Fibroblast of villous mesenchyme (primary cell): ENCODE measurements at regions not wholly inside any gene's neighbourhood (a gene's known extent, or its start where the extent isn't known, plus 50 kb on each side); places are given as distances from the start of the nearest gene placed in this dataset.

Experiments
- DNase-seq: peaks from one replicate; pipeline ENCODE4 v3.0.0-alpha.2; 2010; ENCODE audit warnings: low read depth
- H3K4me3 ChIP-seq: 2 replicates; pipeline ENCODE4 v1.5.1; 2011; ENCODE audit warnings: low read depth, mild to moderate bottlenecking, low read length
- TF ChIP-seq, protein P1 (sequence below): IDR thresholded peaks from 2 replicates; pipeline ENCODE4 v1.5.1; 2012; ENCODE audit warnings: low read depth, mild to moderate bottlenecking, low read length; ENCODE audit not compliant: insufficient read depth

DNA sequence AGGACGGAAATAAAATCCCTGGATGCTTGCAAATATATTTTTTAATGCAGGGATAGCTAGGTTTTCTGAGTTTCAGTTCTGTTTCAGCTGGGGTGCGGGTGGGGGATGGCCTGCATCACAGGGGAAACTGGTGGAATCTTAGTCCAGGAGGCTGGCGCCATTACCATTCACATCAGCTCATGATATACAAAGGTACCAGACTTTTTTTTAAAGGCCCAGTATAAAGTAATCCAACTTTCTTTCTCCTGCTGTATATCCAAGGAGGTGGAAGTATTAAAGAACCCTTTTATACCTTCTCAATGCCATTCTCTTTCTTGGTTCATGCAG lies 343.8 kb downstream of the KCNRG start:
- no peak for DNase-seq
- TF ChIP-seq, protein P1, sequence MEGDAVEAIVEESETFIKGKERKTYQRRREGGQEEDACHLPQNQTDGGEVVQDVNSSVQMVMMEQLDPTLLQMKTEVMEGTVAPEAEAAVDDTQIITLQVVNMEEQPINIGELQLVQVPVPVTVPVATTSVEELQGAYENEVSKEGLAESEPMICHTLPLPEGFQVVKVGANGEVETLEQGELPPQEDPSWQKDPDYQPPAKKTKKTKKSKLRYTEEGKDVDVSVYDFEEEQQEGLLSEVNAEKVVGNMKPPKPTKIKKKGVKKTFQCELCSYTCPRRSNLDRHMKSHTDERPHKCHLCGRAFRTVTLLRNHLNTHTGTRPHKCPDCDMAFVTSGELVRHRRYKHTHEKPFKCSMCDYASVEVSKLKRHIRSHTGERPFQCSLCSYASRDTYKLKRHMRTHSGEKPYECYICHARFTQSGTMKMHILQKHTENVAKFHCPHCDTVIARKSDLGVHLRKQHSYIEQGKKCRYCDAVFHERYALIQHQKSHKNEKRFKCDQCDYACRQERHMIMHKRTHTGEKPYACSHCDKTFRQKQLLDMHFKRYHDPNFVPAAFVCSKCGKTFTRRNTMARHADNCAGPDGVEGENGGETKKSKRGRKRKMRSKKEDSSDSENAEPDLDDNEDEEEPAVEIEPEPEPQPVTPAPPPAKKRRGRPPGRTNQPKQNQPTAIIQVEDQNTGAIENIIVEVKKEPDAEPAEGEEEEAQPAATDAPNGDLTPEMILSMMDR = no peak
- H3K4me3 ChIP-seq = no peak overlapping the region

DNA sequence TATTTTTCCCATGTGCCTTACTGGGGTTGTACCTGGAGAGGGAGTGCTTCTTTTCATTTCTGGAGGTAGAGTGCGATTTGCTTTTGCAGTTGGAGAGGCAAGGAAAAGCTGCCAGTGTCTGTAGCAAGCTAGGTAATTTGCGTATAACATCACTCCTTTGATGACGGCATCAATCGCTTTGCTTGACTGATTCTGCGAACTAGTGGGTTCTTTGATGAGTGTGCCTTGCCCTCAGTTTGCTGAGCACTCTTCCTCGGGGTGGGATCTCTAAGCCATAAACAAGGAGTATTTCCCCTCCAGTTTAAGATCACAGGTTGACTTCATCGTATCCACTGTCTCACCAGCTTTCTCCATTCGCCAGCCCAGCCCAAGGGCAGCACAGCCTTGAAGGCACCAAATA lies 344.5 kb downstream of the KCNRG start:
- TF ChIP-seq, protein P1 = no peak
- DNase-seq = no peak
- H3K4me3 ChIP-seq = no peak overlapping the region

DNA sequence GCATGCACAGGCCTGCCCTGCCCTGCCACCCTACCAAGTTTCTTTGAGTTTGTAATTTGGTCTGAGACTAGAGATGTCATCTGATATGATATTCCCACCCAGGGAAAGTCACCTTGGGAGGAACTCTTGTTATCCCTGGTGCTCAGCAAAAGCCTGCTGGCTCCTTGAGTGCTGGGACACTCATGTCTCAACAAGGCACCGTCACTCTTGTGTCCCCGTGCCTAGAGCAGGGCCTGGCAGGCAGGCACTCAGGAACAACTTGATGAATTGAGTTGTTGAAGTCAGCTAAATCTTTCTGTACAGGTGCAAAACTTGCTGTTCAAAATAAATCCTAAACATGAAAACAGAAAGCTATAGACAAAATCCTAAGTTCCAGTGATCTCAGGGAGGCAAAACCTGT lies 345.4 kb downstream of the KCNRG start:
- no peak overlapping the region for H3K4me3 ChIP-seq
- TF ChIP-seq, protein P1 = no peak
- no peak for DNase-seq

DNA sequence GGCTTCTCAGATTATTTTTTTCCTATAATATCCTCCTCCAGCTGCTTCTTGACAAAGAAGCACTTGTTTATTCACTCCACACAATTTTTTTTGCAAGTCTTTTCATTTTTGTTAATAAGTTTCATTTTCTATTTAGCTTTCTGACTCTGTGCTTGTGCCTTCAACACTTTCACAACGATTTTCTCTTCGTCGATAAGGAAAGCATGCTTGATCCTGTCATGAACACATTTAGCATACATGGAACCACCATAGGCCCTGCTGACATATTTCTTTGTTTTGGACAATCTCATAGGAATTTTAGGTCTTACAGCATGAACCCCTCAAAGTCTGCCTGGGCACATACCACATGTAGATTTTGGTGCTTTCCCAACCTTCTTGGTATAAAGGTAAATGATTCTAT lies 346.0 kb downstream of the KCNRG start:
- TF ChIP-seq, protein P1 = no peak
- no peak overlapping the region for H3K4me3 ChIP-seq
- DNase-seq = no peak

DNA sequence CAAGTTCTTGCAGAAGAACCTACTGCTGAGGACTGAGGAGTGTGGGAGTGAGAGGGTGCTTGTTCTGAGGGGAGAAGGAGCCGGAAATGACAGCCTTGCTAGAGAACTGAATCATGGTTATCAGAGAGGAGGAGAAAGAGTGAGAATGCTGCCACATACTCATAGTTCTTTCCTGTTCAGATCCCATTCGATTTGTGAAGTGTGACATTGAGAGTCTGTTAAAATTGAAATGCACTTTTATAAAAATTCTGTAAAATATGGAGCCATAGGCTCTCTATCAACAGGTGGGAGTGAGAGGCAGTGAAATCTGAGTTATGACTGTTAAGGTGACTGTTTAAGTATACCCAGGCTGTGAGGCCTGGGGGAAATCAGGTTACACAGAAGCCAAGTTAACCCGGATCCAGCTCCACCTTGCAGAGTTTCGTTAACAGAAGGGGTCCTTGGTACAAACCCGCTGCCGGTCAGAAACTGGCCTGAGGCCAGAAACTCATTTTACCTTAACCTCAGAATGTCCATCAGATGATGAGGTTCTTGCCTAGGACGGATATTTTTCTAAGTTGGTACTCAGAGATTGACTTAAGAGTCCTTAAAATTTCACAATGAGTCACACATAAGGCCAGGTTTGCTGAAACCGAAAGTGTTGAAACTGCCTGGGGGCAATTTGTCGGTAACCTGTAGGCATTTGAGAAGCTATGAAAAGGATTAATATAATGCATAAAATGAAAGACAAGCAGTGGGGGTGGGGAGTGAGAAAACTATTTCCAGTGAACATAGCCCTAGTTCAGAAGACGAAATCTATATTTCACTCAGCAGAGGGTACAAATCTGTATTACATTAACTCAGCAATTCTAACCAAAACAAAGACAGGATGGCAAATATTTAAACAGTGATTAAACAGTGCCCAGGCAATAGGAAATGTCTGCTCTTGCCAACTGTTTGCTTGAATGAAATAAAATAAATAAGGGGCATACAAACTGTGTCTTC lies 350.5 kb downstream of the KCNRG start:
- no peak for DNase-seq
- TF ChIP-seq, protein P1 = no peak
- H3K4me3 ChIP-seq = no peak overlapping the region

DNA sequence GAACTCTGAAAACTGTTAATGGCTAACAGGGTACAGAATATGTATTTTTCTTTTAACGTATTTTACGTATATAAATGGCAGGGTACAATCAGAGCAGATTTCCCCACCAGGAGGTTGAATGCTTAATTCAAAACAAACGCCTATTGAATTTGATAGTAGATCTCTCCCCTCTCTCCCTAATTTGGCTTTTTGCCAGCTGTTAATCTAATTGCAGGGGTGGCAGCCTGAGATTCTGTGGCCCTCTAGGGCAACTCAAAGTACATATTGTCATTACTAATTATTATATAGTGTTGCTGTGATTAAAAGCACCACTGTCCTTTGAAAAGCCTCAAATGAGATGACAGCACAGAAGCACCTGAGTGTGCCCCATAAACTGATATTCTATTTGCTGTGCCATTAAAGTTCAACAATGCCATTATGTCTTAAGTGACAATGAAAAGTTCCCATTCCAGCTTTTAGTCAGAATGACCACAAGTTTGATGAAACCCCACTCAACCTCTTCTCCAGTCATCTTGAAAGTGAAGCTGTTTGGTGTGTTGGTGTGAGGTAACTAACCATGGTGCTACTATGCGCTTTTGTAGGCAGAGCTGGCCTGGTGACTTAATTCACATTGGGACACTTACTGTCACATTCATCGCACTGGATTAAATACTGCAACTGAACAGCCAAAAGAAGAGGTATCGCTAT lies 351.4 kb downstream of the KCNRG start:
- TF ChIP-seq, protein P1 = no peak
- no peak overlapping the region for H3K4me3 ChIP-seq
- no peak for DNase-seq
